IPS-15b (cell line): ENCODE measurements at regions not wholly inside any gene's neighbourhood (a gene's known extent, or its start where the extent isn't known, plus 50 kb on each side); places are given as distances from the start of the nearest gene placed in this dataset.

Experiments
- H3K27me3 ChIP-seq: one replicate; pipeline ENCODE4 v1.6.1; 2013; ENCODE audit warnings: low read length; ENCODE audit not compliant: control insufficient read depth, insufficient read depth
- H3K36me3 ChIP-seq: one replicate; pipeline ENCODE4 v1.6.1; 2013; ENCODE audit warnings: low read length; ENCODE audit not compliant: control insufficient read depth, insufficient read depth
- H3K4me1 ChIP-seq: one replicate; pipeline ENCODE4 v1.6.1; 2013; ENCODE audit warnings: mild to moderate bottlenecking, low read length; ENCODE audit not compliant: control insufficient read depth, insufficient read depth
- H3K4me3 ChIP-seq: one replicate; pipeline ENCODE4 v1.5.1; 2013; ENCODE audit warnings: low read depth, low read length
- H3K9ac ChIP-seq: one replicate; pipeline ENCODE4 v1.6.1; 2013; ENCODE audit warnings: low read depth, mild to moderate bottlenecking, low read length
- H3K9me3 ChIP-seq: one replicate; pipeline ENCODE4 v1.6.1; 2013; ENCODE audit warnings: mild to moderate bottlenecking, low read length; ENCODE audit not compliant: control insufficient read depth, insufficient read depth

- Histone ChIP-seq H3K36me3 (no peaks in the 10 kb centered on the region), H3K27me3 (peaks cover 12% of the 10 kb centered on the region), H3K4me1 (peaks cover 11% of the 10 kb centered on the region), H3K9ac (no peak overlapping the region), H3K9me3 (no peaks in the 10 kb centered on the region), H3K4me3 (peak overlapping the region; percentile 67)
These were observed 95.3 kb downstream of the SLC17A6 start for GRCh38 chr11:22433517-22433916.

DNA sequence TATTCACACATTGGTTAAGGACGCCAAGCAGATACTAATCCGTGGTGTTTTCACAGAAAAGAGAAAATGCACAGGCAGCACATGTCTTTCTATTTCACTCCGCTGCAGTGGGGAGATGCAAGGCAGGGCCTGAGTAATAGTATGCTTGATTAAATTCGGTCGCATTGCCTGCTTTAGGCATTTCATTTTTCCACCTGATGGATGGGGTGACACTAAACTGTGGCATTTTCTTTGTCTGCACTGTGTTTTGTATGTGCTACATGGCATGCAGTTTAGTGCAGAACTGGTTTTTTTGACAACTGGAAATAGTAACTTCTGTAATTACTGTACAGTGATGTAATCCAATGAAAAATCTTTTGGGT, 94.9 kb downstream of the SLC17A6 start:
- Histone ChIP-seq H3K4me3 (peak overlapping the region; percentile 67), H3K4me1 (peaks cover 11% of the 10 kb centered on the region), H3K36me3 (no peaks in the 10 kb centered on the region), H3K9ac (no peak overlapping the region), H3K9me3 (no peaks in the 10 kb centered on the region), H3K27me3 (peaks cover 12% of the 10 kb centered on the region)

GRCh38 chr11:22432291-22433093, 94.3 kb downstream of the SLC17A6 start:
- Histone ChIP-seq H3K36me3 (no peaks in the 10 kb centered on the region), H3K9me3 (no peaks in the 10 kb centered on the region), H3K4me1 (peaks cover 11% of the 10 kb centered on the region), H3K27me3 (peaks cover 12% of the 10 kb centered on the region), H3K9ac (peak overlapping the region; percentile 47), H3K4me3 (peak overlapping the region; percentile 67)

GRCh38 chr11:22431106-22431505, 92.9 kb downstream of the SLC17A6 start:
- Histone ChIP-seq H3K36me3 (no peaks in the 10 kb centered on the region), H3K9me3 (no peaks in the 10 kb centered on the region), H3K4me1 (peaks cover 11% of the 10 kb centered on the region), H3K4me3 (no peak overlapping the region), H3K9ac (peak overlapping the region; percentile 50), H3K27me3 (peaks cover 12% of the 10 kb centered on the region)

DNA sequence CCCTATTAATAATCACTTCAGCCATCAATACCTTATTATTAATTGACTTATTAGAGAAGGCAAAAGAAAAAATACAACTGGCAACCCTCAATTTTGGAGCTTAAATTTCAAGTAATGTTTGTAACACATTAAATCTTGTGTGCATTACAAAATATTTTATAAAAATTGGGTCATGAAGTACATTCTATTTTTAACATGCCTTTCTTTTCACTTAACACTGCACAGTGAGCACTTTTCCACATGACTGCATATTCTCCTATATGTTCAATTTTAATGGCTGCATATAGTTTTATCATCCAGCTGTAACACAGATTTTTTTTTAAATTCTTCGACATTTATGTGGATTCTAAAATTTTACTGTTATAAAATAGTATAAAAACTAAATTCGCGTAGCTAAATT, 92.5 kb downstream of the SLC17A6 start:
- Histone ChIP-seq H3K36me3 (no peaks in the 10 kb centered on the region), H3K4me1 (peaks cover 11% of the 10 kb centered on the region), H3K9ac (no peak overlapping the region), H3K4me3 (no peak overlapping the region), H3K27me3 (peaks cover 12% of the 10 kb centered on the region), H3K9me3 (no peaks in the 10 kb centered on the region)

DNA sequence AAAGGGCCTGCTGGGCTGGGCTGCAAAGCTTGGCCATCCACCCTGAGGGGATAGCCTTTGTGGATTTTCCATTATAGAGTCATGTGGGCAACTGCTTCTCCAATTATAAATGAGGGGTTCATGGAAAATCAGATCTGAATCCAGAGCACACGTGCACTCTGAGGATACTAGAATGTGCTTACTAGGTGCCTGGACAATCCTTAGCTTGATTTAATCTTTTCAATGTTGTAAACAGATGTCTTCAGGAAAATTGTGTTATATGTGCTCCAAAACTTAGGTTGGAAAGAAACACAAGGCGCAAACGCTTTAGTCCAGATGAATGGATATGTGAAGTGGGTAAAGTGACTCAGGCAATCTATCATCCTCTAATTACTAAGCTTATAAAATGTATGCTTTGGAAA, 92.0 kb downstream of the SLC17A6 start:
- Histone ChIP-seq H3K9ac (no peak overlapping the region), H3K36me3 (no peaks in the 10 kb centered on the region), H3K27me3 (peaks cover 12% of the 10 kb centered on the region)

More for the DNA sequence above, 92.0 kb downstream of the SLC17A6 start:
- Histone ChIP-seq H3K4me1 (peaks cover 11% of the 10 kb centered on the region), H3K9me3 (no peaks in the 10 kb centered on the region), H3K4me3 (no peak overlapping the region)
